Astrocyte (in vitro differentiated cells and primary cell): ENCODE measurements at regions not wholly inside any gene's neighbourhood (a gene's known extent, or its start where the extent isn't known, plus 50 kb on each side); places are given as distances from the start of the nearest gene placed in this dataset.

Source experiments
- DNase-seq: peaks from one replicate; pipeline ENCODE4 v3.0.0-alpha.2; 2010; ENCODE audit warnings: low read depth
- FAIRE-seq: peaks from 2 replicates; lab custom pipeline; 2011; peaks lifted over from hg19 to GRCh38; lab: Jason Lieb, UNC
- H2AFZ ChIP-seq: 2 replicates; pipeline ENCODE4 v1.6.0; 2012; ENCODE audit warnings: low read depth, low read length, inconsistent platforms
- H3K27ac ChIP-seq: 2 replicates; pipeline ENCODE4 v1.5.1; 2011; ENCODE audit warnings: low read depth, low read length, inconsistent platforms
- H3K27me3 ChIP-seq: 2 replicates; pipeline ENCODE4 v1.6.0; 2011; ENCODE audit warnings: low read length, inconsistent platforms; ENCODE audit not compliant: insufficient read depth
- H3K36me3 ChIP-seq: 2 replicates; pipeline ENCODE4 v1.5.1; 2011; ENCODE audit warnings: low read length, inconsistent platforms; ENCODE audit not compliant: insufficient read depth
- H3K4me1 ChIP-seq: 2 replicates; pipeline ENCODE4 v1.5.1; 2011; ENCODE audit warnings: low read length, inconsistent platforms; ENCODE audit not compliant: insufficient read depth
- H3K4me2 ChIP-seq: 2 replicates; pipeline ENCODE4 v1.6.0; 2012; ENCODE audit warnings: low read length, inconsistent platforms
- H3K4me3 ChIP-seq: 2 replicates; pipeline ENCODE4 v1.5.1; 2011; ENCODE audit warnings: low read depth, mild to moderate bottlenecking, low read length, inconsistent platforms; ENCODE audit not compliant: insufficient read depth
- H3K79me2 ChIP-seq: 2 replicates; pipeline ENCODE4 v1.6.0; 2012; ENCODE audit warnings: mild to moderate bottlenecking, low read length, inconsistent platforms; ENCODE audit not compliant: insufficient read depth
- H3K9ac ChIP-seq: 2 replicates; pipeline ENCODE4 v1.6.0; 2012; ENCODE audit warnings: mild to moderate bottlenecking, low read length, inconsistent platforms
- H3K9me3 ChIP-seq: 2 replicates; pipeline ENCODE4 v1.5.1; 2012; ENCODE audit warnings: low read depth, mild to moderate bottlenecking, low read length, inconsistent platforms; ENCODE audit not compliant: insufficient read depth
- H4K20me1 ChIP-seq: 2 replicates; pipeline ENCODE4 v1.6.0; 2012; ENCODE audit warnings: low read length, inconsistent platforms; ENCODE audit not compliant: insufficient read depth
- H3K27ac Mint-ChIP-seq: one replicate; pipeline ENCODE4 v1.8.0; 2021; ENCODE audit warnings: mild to moderate bottlenecking, mixed read lengths; ENCODE audit not compliant: unreplicated experiment
- H3K27me3 Mint-ChIP-seq: one replicate; pipeline ENCODE4 v1.8.0; 2021; ENCODE audit warnings: low read depth, mixed read lengths; ENCODE audit not compliant: unreplicated experiment
- H3K36me3 Mint-ChIP-seq: one replicate; pipeline ENCODE4 v1.8.0; 2021; ENCODE audit warnings: low read depth, mixed read lengths; ENCODE audit not compliant: unreplicated experiment
- H3K4me1 Mint-ChIP-seq: one replicate; pipeline ENCODE4 v1.8.0; 2021; ENCODE audit warnings: low read depth, mixed read lengths; ENCODE audit not compliant: unreplicated experiment
- H3K4me3 Mint-ChIP-seq: one replicate; pipeline ENCODE4 v1.8.0; 2021; ENCODE audit warnings: mild to moderate bottlenecking, moderate library complexity, mixed read lengths; ENCODE audit not compliant: unreplicated experiment
- H3K9me3 Mint-ChIP-seq: one replicate; pipeline ENCODE4 v1.8.0; 2021; ENCODE audit warnings: mild to moderate bottlenecking, mixed read lengths; ENCODE audit not compliant: unreplicated experiment
- EZH2 ChIP-seq: IDR thresholded peaks from 2 replicates; pipeline ENCODE4 v1.6.1; 2012; ENCODE audit warnings: mild to moderate bottlenecking, low read length, inconsistent platforms; ENCODE audit not compliant: insufficient read depth
- TF ChIP-seq, protein P1 (sequence below): IDR thresholded peaks from 2 replicates; pipeline ENCODE4 v1.5.1; 2011; ENCODE audit warnings: low read depth, mild to moderate bottlenecking, inconsistent platforms, low read length, moderate library complexity; ENCODE audit not compliant: insufficient read depth

DNA sequence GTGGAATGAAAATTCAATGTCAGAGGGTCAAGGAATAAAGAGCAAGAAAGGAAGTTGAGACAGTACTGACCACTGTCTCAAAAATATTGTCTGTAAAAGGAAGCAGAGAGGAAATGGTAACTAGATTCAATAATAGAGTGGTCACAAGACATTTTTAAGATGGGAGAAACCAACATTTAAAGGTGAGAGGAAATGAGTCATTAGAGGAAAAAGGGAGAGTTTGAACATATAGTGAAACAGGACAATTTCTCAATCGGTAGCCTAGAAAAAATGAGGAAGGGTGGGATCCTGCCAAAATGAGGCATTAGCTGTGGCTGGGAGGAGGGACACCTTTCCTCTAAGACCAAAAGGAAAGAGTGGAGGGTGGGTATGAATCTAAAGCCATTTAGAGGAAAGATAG lies 288.5 kb downstream of the SP3 start:
- Mint-ChIP-seq H3K9me3 (peaks cover 3% of the 10 kb centered on the region), H3K36me3 (peaks cover 3% of the 10 kb centered on the region), H3K27ac (no peak overlapping the region), H3K27me3 (no peaks in the 10 kb centered on the region), H3K4me1 (peaks cover 3% of the 10 kb centered on the region), H3K4me3 (no peak overlapping the region)
- no peak for DNase-seq
- H3K4me1 ChIP-seq: no peaks in the 10 kb centered on the region
- no peaks in the 10 kb centered on the region for H3K9me3 ChIP-seq
- H3K27ac ChIP-seq: no peak overlapping the region
- no peaks in the 10 kb centered on the region for H3K36me3 ChIP-seq
- H3K9ac ChIP-seq: no peak overlapping the region
- H3K4me2 ChIP-seq: no peak overlapping the region
- no peaks in the 10 kb centered on the region for H4K20me1 ChIP-seq
- H2AFZ ChIP-seq: no peak overlapping the region
- H3K4me3 ChIP-seq: no peak overlapping the region
- H3K27me3 ChIP-seq: no peaks in the 10 kb centered on the region
- no peak for FAIRE-seq
- no peak for TF ChIP-seq EZH2
- TF ChIP-seq, protein P1, sequence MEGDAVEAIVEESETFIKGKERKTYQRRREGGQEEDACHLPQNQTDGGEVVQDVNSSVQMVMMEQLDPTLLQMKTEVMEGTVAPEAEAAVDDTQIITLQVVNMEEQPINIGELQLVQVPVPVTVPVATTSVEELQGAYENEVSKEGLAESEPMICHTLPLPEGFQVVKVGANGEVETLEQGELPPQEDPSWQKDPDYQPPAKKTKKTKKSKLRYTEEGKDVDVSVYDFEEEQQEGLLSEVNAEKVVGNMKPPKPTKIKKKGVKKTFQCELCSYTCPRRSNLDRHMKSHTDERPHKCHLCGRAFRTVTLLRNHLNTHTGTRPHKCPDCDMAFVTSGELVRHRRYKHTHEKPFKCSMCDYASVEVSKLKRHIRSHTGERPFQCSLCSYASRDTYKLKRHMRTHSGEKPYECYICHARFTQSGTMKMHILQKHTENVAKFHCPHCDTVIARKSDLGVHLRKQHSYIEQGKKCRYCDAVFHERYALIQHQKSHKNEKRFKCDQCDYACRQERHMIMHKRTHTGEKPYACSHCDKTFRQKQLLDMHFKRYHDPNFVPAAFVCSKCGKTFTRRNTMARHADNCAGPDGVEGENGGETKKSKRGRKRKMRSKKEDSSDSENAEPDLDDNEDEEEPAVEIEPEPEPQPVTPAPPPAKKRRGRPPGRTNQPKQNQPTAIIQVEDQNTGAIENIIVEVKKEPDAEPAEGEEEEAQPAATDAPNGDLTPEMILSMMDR: no peak
- H3K79me2 ChIP-seq: no peaks in the 10 kb centered on the region

DNA sequence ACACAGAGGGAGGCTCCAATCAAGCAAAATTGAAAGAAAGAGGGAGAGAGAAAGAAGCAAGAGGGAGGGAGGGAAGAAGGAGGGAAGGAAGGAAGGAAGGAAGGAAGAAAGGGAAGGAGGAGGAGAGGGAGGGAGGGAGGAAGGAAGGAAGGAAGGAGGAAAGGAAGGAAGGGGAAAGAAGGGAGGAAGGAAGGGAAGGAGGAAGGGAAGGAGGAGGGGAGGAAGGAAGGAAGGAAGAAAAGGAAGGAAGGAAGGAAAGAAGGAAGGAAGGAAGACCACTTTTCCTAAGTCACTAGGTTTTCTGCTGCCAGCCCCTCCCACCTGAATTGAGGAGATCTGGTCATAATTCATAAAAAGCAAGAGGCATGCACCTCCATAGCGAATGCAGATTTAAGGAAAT lies 287.0 kb downstream of the SP3 start:
- H3K27me3 Mint-ChIP-seq: no peaks in the 10 kb centered on the region
- H3K9ac ChIP-seq: no peak overlapping the region

DNA sequence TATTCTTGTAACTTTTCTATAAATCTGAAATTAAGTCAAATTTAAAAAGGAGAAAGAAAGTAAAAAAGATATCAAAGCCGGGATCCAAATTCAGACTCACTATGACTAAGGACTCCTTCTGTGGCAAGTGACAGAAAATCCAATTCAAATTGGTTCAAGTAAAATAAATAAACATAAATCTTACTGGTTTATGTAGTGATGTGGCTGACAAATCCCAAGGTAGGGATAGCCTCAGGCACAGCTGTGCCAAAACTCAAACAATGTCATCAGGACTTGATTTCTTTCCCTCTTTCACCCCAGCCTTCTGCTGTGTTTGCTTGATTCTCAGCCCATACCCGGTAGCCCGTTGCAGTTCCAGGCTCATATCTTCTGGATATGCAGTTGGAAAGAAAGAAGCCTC lies 284.6 kb downstream of the SP3 start:
- Histone ChIP-seq H3K4me2 (no peak overlapping the region), H2AFZ (no peak overlapping the region), H3K36me3 (no peaks in the 10 kb centered on the region), H3K27me3 (no peaks in the 10 kb centered on the region), H3K4me1 (no peaks in the 10 kb centered on the region), H3K4me3 (no peak overlapping the region), H3K9me3 (no peaks in the 10 kb centered on the region), H3K79me2 (no peaks in the 10 kb centered on the region), H3K27ac (no peak overlapping the region), H4K20me1 (no peaks in the 10 kb centered on the region), H3K9ac (no peak overlapping the region)
- H3K4me1 Mint-ChIP-seq: peaks cover 3% of the 10 kb centered on the region
- FAIRE-seq: no peak
- no peak overlapping the region for H3K4me3 Mint-ChIP-seq
- H3K9me3 Mint-ChIP-seq: peaks cover 3% of the 10 kb centered on the region
- TF ChIP-seq, protein P1: no peak
- TF ChIP-seq EZH2: no peak
- no peaks in the 10 kb centered on the region for H3K27me3 Mint-ChIP-seq
- H3K27ac Mint-ChIP-seq: no peak overlapping the region
- DNase-seq: no peak
- H3K36me3 Mint-ChIP-seq: peaks cover 3% of the 10 kb centered on the region

More for the DNA sequence above, 287.0 kb downstream of the SP3 start:
- DNase-seq (no peak), FAIRE-seq (no peak)
- Histone ChIP-seq H3K9me3 (no peaks in the 10 kb centered on the region), H3K27ac (no peak overlapping the region), H3K4me2 (no peak overlapping the region), H3K79me2 (no peaks in the 10 kb centered on the region), H4K20me1 (no peaks in the 10 kb centered on the region), H2AFZ (no peak overlapping the region), H3K4me1 (no peaks in the 10 kb centered on the region), H3K36me3 (no peaks in the 10 kb centered on the region), H3K27me3 (no peaks in the 10 kb centered on the region), H3K4me3 (no peak overlapping the region)
- H3K4me3 Mint-ChIP-seq: no peak overlapping the region
- H3K36me3 Mint-ChIP-seq: peaks cover 3% of the 10 kb centered on the region
- peaks cover 3% of the 10 kb centered on the region for H3K4me1 Mint-ChIP-seq
- H3K27ac Mint-ChIP-seq: no peak overlapping the region
- no peak for TF ChIP-seq EZH2
- TF ChIP-seq, protein P1: no peak
- peaks cover 3% of the 10 kb centered on the region for H3K9me3 Mint-ChIP-seq
